ENCODE measurements at regions not wholly inside any gene's neighbourhood (a gene's known extent, or its start where the extent isn't known, plus 50 kb on each side); places are given as distances from the start of the nearest gene placed in this dataset.

DNA sequence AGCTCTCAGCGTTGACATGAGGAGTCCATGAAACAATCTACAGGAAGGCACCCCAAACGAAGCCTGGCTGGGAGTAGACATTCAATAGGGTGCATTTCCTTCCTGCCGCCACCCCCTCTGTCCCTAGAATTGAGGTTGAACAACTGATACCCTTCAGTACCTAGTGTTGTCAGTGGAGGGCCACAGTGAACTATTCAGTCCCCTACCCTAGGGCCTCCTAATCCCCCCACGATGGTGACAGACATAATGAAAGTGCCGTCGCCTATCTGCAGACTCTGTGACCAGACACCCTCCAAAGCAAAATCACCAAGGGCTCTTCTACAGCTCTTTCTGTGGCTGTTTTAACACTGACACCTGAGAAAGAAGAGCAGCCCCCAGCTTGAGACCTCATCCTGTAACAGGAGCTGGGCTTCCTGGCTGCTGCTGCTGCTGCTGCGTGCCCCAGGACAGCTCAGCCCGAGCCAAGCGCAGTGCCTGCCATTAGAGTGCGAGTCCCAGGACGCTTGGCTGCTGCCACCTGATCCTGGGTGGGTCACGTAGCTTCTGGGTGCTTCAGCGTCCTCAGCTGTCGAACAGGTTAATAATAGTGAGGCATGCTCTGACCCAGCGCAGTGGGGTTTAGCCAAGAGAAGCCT lies 183.0 kb downstream of the ZBTB18 start:
- TF ChIP-seq POLR2AphosphoS5 (IDR thresholded peaks at IDR 0.05) (no peak), CTCF (IDR thresholded peaks at IDR 0.05) (no peak), EP300 (IDR thresholded peaks at IDR 0.05) (no peak)
